ENCODE measurements at regions not wholly inside any gene's neighbourhood (a gene's known extent, or its start where the extent isn't known, plus 50 kb on each side); places are given as distances from the start of the nearest gene placed in this dataset.

DNA sequence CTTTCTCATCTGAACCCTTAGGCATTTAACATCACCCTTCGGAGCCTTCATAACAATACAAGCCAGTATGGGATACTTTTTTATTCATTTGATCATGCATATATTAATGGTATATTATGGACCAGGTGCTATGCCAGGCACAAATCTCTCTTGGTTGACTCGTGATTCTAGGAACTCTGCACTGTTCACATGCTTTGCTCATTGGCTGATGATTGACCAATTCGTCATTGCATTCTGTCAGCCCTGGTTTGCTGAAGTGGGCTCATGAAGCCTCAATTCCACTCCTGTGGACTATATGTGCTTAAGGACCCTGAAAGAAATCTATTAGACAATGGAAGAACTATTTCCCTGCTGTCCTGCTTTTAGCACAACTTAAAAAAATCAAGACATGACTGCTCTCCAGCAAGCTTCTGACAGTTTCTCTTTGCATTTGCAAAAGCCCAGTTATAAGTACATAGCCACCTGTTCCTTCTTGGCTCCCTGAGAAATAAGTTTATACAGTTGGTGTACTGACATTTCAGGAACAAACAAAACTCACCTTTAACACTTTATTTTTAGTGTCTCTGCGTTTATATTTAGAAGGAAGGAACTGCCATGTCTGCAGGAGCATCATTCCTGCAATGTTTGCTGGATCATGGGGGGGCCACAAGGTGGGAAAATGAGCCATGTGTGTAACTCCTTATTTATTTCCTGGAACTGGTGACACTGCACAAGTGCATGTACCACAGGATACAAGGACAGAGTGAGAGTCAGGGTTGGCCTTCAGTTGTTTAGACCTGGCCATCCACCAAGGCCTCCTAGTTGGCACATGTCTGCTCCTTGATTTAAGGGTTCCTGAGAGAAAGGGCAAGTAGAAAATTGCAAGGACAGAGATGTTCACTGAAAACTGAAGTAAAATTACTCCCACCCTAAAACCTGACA lies 146.0 kb upstream of the NAMPT start (continued):
- TF ChIP-seq ZNF235 (CRISPR knock-in tag; IDR thresholded peaks at IDR 0.05; ENCODE audit: borderline replicate concordance) = no peak
- no peak for TF ChIP-seq THAP8 (CRISPR knock-in tag; IDR thresholded peaks at IDR 0.05; ENCODE audit: borderline replicate concordance)
- TF ChIP-seq ZNF44 (CRISPR knock-in tag; IDR thresholded peaks at IDR 0.05) = no peak
- no peak for TF ChIP-seq ZNF878 (CRISPR knock-in tag; IDR thresholded peaks at IDR 0.05)
- TF ChIP-seq MTF1 (CRISPR knock-in tag; IDR thresholded peaks at IDR 0.05) = no peak

GRCh38 chr7:106430103-106430502 lies 145.3 kb upstream of the NAMPT start:
- ATAC-seq = no peak
- CTCF ChIA-PET (ENCODE audit: low intra/inter-chr PET ratio, low total read pairs) = no interaction called here
- H3K4me2 ChIP-seq (ENCODE audit: low read depth, low read length) = no peak overlapping the region
- POLR2A ChIA-PET = no interaction called here
- H3K4me3 ChIP-seq (replicated peaks in 1 of 3; ENCODE audit: insufficient read depth in 1 of 3, low read depth in 2 of 3, low read length in 3 of 3) = no peak overlapping the region
- H3K27me3 ChIP-seq (ENCODE audit: control insufficient read depth in 1 of 2, insufficient read depth in 2 of 2, low read length in 2 of 2) = no peaks in the 10 kb centered on the region; a peak in 1 of 5 replicates
- no peak overlapping the region for H2AFZ ChIP-seq (ENCODE audit: low read length)
- H3K27ac ChIP-seq (ENCODE audit: extremely low read length, insufficient read depth, low read length) = no peak overlapping the region
- DNase-seq (ENCODE audit: low spot score) = no peak
- no peaks in the 10 kb centered on the region for H3K4me1 ChIP-seq (ENCODE audit: insufficient read depth, low read length)
- no peaks in the 10 kb centered on the region for H3K79me2 ChIP-seq (ENCODE audit: insufficient read depth, low read length)
- BruUV-seq (replicated peaks) = no TSS peak
- intact Hi-C loops (cut with micrococcal nuclease; ENCODE audit: unreplicated experiment) = no loop called here
- no peaks in the 10 kb centered on the region for H3K36me3 ChIP-seq (replicated peaks in 1 of 2; ENCODE audit: control insufficient read depth in 1 of 2, insufficient read depth in 2 of 2, low read length in 2 of 2)
- in situ Hi-C loops (cut with HindIII; ENCODE audit: extremely low pct_ligation_motif_present, low pct_unique_long_range_greater_than_20kb) = no loop called here
- H3K9ac ChIP-seq (ENCODE audit: insufficient read depth, low read depth, low read length) = no peak overlapping the region
- WGBS (ENCODE audit: low lambda C conversion rate) = 6% methylated on average over 3 of the region's 4 CpGs
- FAIRE-seq = no peak
- no peaks in the 10 kb centered on the region for H4K20me1 ChIP-seq (ENCODE audit: insufficient read depth, low read length)
- H3K9me3 ChIP-seq (ENCODE audit: low read length) = no peaks in the 10 kb centered on the region
- TF ChIP-seq ZBTB33 (CRISPR knock-in tag; IDR thresholded peaks at IDR 0.05) (no peak), ZNF160 (CRISPR knock-in tag; IDR thresholded peaks at IDR 0.05) (no peak), ZFP41 (CRISPR knock-in tag; IDR thresholded peaks at IDR 0.05; ENCODE audit: borderline replicate concordance) (no peak), ZFX (CRISPR knock-in tag; IDR thresholded peaks at IDR 0.05; ENCODE audit: low read depth) (no peak), RBM22 (optimal IDR thresholded peaks at IDR 0.05; ENCODE audit: low read length) (no peak), STAG1 (CRISPR knock-in tag; IDR thresholded peaks at IDR 0.05) (no peak), EED (CRISPR knock-in tag; IDR thresholded peaks at IDR 0.05) (no peak), SMARCC2 (IDR thresholded peaks at IDR 0.05) (no peak), E2F2 (CRISPR knock-in tag; IDR thresholded peaks at IDR 0.05; ENCODE audit: borderline replicate concordance) (no peak)
- TF ChIP-seq, protein P1, sequence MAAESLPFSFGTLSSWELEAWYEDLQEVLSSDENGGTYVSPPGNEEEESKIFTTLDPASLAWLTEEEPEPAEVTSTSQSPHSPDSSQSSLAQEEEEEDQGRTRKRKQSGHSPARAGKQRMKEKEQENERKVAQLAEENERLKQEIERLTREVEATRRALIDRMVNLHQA (CRISPR knock-in tag; IDR thresholded peaks at IDR 0.05) = no peak
- TF ChIP-seq, protein P2, sequence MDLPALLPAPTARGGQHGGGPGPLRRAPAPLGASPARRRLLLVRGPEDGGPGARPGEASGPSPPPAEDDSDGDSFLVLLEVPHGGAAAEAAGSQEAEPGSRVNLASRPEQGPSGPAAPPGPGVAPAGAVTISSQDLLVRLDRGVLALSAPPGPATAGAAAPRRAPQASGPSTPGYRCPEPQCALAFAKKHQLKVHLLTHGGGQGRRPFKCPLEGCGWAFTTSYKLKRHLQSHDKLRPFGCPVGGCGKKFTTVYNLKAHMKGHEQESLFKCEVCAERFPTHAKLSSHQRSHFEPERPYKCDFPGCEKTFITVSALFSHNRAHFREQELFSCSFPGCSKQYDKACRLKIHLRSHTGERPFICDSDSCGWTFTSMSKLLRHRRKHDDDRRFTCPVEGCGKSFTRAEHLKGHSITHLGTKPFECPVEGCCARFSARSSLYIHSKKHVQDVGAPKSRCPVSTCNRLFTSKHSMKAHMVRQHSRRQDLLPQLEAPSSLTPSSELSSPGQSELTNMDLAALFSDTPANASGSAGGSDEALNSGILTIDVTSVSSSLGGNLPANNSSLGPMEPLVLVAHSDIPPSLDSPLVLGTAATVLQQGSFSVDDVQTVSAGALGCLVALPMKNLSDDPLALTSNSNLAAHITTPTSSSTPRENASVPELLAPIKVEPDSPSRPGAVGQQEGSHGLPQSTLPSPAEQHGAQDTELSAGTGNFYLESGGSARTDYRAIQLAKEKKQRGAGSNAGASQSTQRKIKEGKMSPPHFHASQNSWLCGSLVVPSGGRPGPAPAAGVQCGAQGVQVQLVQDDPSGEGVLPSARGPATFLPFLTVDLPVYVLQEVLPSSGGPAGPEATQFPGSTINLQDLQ (CRISPR knock-in tag; IDR thresholded peaks at IDR 0.05) = no peak

Measured in HepG2 (cell line).